H1 (cell line): ENCODE measurements at regions not wholly inside any gene's neighbourhood (a gene's known extent, or its start where the extent isn't known, plus 50 kb on each side); places are given as distances from the start of the nearest gene placed in this dataset.

Experiments
- ATF3 ChIP-seq: IDR thresholded peaks from 2 replicates; pipeline ENCODE4 v1.6.1; 2011; ENCODE audit warnings: low read depth, mild to moderate bottlenecking, low read length; ENCODE audit not compliant: insufficient read depth
- CEBPB ChIP-seq: IDR thresholded peaks from 2 replicates; pipeline ENCODE4 v1.6.1; 2012; ENCODE audit warnings: low read depth, low read length
- CTCF ChIP-seq, 3 experiments: IDR thresholded peaks; 1 replicate in 2 of 3; 2 replicates in 1 of 3; pipeline versions ENCODE4 v1.5.1 to v1.6.1; 2011; ENCODE audit warnings: low read length in 3 of 3, mild to moderate bottlenecking in 3 of 3, inconsistent platforms in 2 of 3, low read depth in 1 of 3, moderate library complexity in 1 of 3; ENCODE audit not compliant: insufficient read depth in 1 of 3; ENCODE audit errors: control extremely low read depth in 1 of 3
- EZH2 ChIP-seq: fragments of 200-600 bp; sonication (generic); IDR thresholded peaks from 2 replicates; pipeline ENCODE4 v1.7.1; 2012; ENCODE audit warnings: low read depth, mild to moderate bottlenecking, moderate library complexity, low read length, inconsistent platforms; ENCODE audit not compliant: severe bottlenecking
- GABPA ChIP-seq: IDR thresholded peaks from 2 replicates; pipeline ENCODE4 v1.6.1; 2011; ENCODE audit warnings: mild to moderate bottlenecking, low read length, moderate library complexity, borderline replicate concordance; ENCODE audit not compliant: insufficient read depth
- POLR2A ChIP-seq, 2 experiments: IDR thresholded peaks; 1 replicate in 1 of 2; 2 replicates in 1 of 2; pipeline ENCODE4 v1.6.1; 2011; ENCODE audit warnings: low read depth in 2 of 2, low read length in 2 of 2, mild to moderate bottlenecking in 2 of 2; ENCODE audit errors: control extremely low read depth in 1 of 2
- POLR2AphosphoS5 ChIP-seq: IDR thresholded peaks from 2 replicates; pipeline ENCODE4 v1.6.1; 2011; ENCODE audit warnings: low read depth, low read length
- YY1 ChIP-seq: IDR thresholded peaks from 2 replicates; pipeline ENCODE4 v1.6.1; 2011; ENCODE audit warnings: low read depth, mild to moderate bottlenecking, low read length
- TF ChIP-seq, protein P1 (sequence below): IDR thresholded peaks from 2 replicates; pipeline ENCODE4 v1.6.1; 2012; ENCODE audit warnings: inconsistent platforms

- TF ChIP-seq EZH2, result no peak
- TF ChIP-seq POLR2AphosphoS5, result no peak
- TF ChIP-seq CEBPB, result no peak
- no peak for TF ChIP-seq YY1
- peak in 1 of 3 experiments; percentile 26; a peak in 1 of 4 replicates for TF ChIP-seq CTCF (IDR thresholded peaks at IDR 0.05; ENCODE audit: control extremely low read depth in 1 of 3, insufficient read depth in 1 of 3, low read depth in 1 of 3, low read length in 3 of 3)
- TF ChIP-seq, protein P1, sequence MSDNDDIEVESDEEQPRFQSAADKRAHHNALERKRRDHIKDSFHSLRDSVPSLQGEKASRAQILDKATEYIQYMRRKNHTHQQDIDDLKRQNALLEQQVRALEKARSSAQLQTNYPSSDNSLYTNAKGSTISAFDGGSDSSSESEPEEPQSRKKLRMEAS, result no peak
- TF ChIP-seq GABPA, result no peak
- no peak for TF ChIP-seq ATF3
- TF ChIP-seq POLR2A (IDR thresholded peaks at IDR 0.05; ENCODE audit: control extremely low read depth in 1 of 2, low read depth in 2 of 2, low read length in 2 of 2), result no peak
Measured at GRCh38 chr10:71124921-71125748, 87.2 kb upstream of the UNC5B start.
